Liver (tissue), 8 donors: ENCODE measurements at regions not wholly inside any gene's neighbourhood (a gene's known extent, or its start where the extent isn't known, plus 50 kb on each side); places are given as distances from the start of the nearest gene placed in this dataset.

ENCODE experiments used
- DNase-seq: peaks from one replicate; pipeline ENCODE4 v3.0.0-alpha.2; 2017; ENCODE audit warnings: low spot score
- H3K27ac ChIP-seq, 2 donors: one replicate each; pipeline ENCODE4 v1.7.0; 2013; ENCODE audit warnings: inconsistent platforms in 2 of 2, low read length in 2 of 2, control low read depth in 1 of 2, low read depth in 1 of 2, mild to moderate bottlenecking in 1 of 2
- H3K27me3 ChIP-seq, 4 donors: one replicate each; pipeline versions ENCODE4 v1.6.1 to v1.7.0; 2013; ENCODE audit warnings: low read length in 3 of 4, inconsistent platforms in 1 of 4, mild to moderate bottlenecking in 1 of 4, moderate library complexity in 1 of 4; ENCODE audit not compliant: control insufficient read depth in 4 of 4, insufficient read depth in 4 of 4
- H3K36me3 ChIP-seq, 4 donors: one replicate each; pipeline versions ENCODE4 v1.6.1 to v1.7.0; 2013; ENCODE audit warnings: low read length in 3 of 4, mild to moderate bottlenecking in 3 of 4, low read depth in 1 of 4, moderate library complexity in 1 of 4; ENCODE audit not compliant: control insufficient read depth in 4 of 4, insufficient read depth in 3 of 4
- H3K4me1 ChIP-seq, 4 donors: one replicate each; pipeline versions ENCODE4 v1.6.1 to v1.7.0; 2013; ENCODE audit warnings: low read length in 3 of 4, mild to moderate bottlenecking in 3 of 4, moderate library complexity in 1 of 4; ENCODE audit not compliant: control insufficient read depth in 4 of 4, insufficient read depth in 4 of 4
- H3K4me3 ChIP-seq, 3 donors: one replicate each; pipeline versions ENCODE4 v1.6.1 to v1.7.0; 2013; ENCODE audit warnings: low read length in 3 of 3, control low read depth in 1 of 3, low read depth in 1 of 3, mild to moderate bottlenecking in 1 of 3
- H3K9ac ChIP-seq, 2 donors: one replicate each; pipeline ENCODE4 v1.7.0; 2013; ENCODE audit warnings: low read length in 2 of 2, mild to moderate bottlenecking in 2 of 2, moderate library complexity in 2 of 2, control low read depth in 1 of 2, low read depth in 1 of 2
- H3K9me3 ChIP-seq, 4 donors: one replicate each; pipeline versions ENCODE4 v1.6.1 to v1.7.0; 2013; ENCODE audit warnings: low read length in 3 of 4; ENCODE audit not compliant: control insufficient read depth in 4 of 4
- EGR1 ChIP-seq, 2 donors: IDR thresholded peaks; 2 replicates each; pipeline ENCODE4 v1.6.1; 2016 to 2018; ENCODE audit warnings: antibody characterized with exemption in 2 of 2, low read depth in 2 of 2
- FOXA1 ChIP-seq: IDR thresholded peaks from 2 replicates; pipeline ENCODE4 v1.6.1; 2016; ENCODE audit warnings: antibody characterized with exemption
- FOXA2 ChIP-seq: IDR thresholded peaks from 2 replicates; pipeline ENCODE4 v1.6.1; 2016; ENCODE audit warnings: antibody characterized with exemption
- GABPA ChIP-seq, 2 donors: IDR thresholded peaks in 1 of 2; conservative IDR thresholded peaks in 1 of 2; 2 replicates each; pipeline ENCODE4 v1.6.1; 2016; ENCODE audit warnings: antibody characterized with exemption in 2 of 2, mild to moderate bottlenecking in 1 of 2, moderate library complexity in 1 of 2
- HNF4A ChIP-seq, 2 donors: conservative IDR thresholded peaks; 2 replicates each; pipeline ENCODE4 v1.6.1; 2016; ENCODE audit warnings: antibody characterized with exemption in 2 of 2, mild to moderate bottlenecking in 2 of 2
- HNF4G ChIP-seq: IDR thresholded peaks from 2 replicates; pipeline ENCODE4 v1.6.1; 2016; ENCODE audit warnings: antibody characterized with exemption
- JUND ChIP-seq, 2 donors: IDR thresholded peaks; 2 replicates each; pipeline ENCODE4 v1.6.1; 2016; ENCODE audit warnings: antibody characterized with exemption in 2 of 2
- NR2F2 ChIP-seq: IDR thresholded peaks from 2 replicates; pipeline ENCODE4 v1.6.1; 2016; ENCODE audit warnings: antibody characterized with exemption
- RAD21 ChIP-seq, 2 donors: IDR thresholded peaks; 2 replicates each; pipeline ENCODE4 v1.6.1; 2016; ENCODE audit warnings: antibody characterized with exemption in 2 of 2, mild to moderate bottlenecking in 2 of 2
- REST ChIP-seq: IDR thresholded peaks from 2 replicates; pipeline ENCODE4 v1.6.1; 2016; ENCODE audit warnings: antibody characterized with exemption, mild to moderate bottlenecking
- RXRA ChIP-seq, 2 donors: IDR thresholded peaks; 2 replicates each; pipeline ENCODE4 v1.6.1; 2017 to 2018; ENCODE audit warnings: antibody characterized with exemption in 2 of 2, mild to moderate bottlenecking in 1 of 2
- SP1 ChIP-seq: IDR thresholded peaks from 2 replicates; pipeline ENCODE4 v1.6.1; 2018; ENCODE audit warnings: antibody characterized with exemption, mild to moderate bottlenecking
- TAF1 ChIP-seq: conservative IDR thresholded peaks from 2 replicates; pipeline ENCODE4 v1.6.1; 2016; ENCODE audit warnings: antibody characterized with exemption, mild to moderate bottlenecking
- YY1 ChIP-seq: IDR thresholded peaks from 2 replicates; pipeline ENCODE4 v1.6.1; 2016; ENCODE audit warnings: antibody characterized with exemption, mild to moderate bottlenecking
- ZBTB33 ChIP-seq: IDR thresholded peaks from 2 replicates; pipeline ENCODE4 v1.6.1; 2016; ENCODE audit warnings: antibody characterized with exemption
- WGBS: extraction: QIAGEN DNeasy Blood & Tissue Kit; methylation state at CpG from one replicate; pipeline ENCODE4 v1.1.7; 2013; 5-methylcytosine and 5-hydroxymethylcytosine counted together
- TF ChIP-seq, protein P1 (sequence below): fragments of 150-350 bp; IDR thresholded peaks from 2 replicates; pipeline ENCODE4 v1.5.1; 2017; ENCODE audit warnings: improper control_type of control experiment, low read depth, low read length; ENCODE audit not compliant: missing input control
- TF ChIP-seq, protein P2 (sequence below): IDR thresholded peaks from 2 replicates; pipeline ENCODE4 v1.6.1; 2016; ENCODE audit warnings: antibody characterized with exemption
- TF ChIP-seq, protein P3 (sequence below): IDR thresholded peaks from 2 replicates; pipeline ENCODE4 v1.6.1; 2016; ENCODE audit warnings: antibody characterized with exemption
- donor health status: healthy.
- donor health status: healthy.
- donor health status: healthy.
- donor health status: healthy.
- donor health status: healthy.

- Histone ChIP-seq H3K4me3 (no peak overlapping the region), H3K4me1 (no peaks in the 10 kb centered on the region), H3K9me3 (no peaks in the 10 kb centered on the region), H3K27me3 (no peaks in the 10 kb centered on the region), H3K27ac (no peak overlapping the region), H3K36me3 (no peaks in the 10 kb centered on the region), H3K9ac (no peak overlapping the region)
- no peak for DNase-seq
- WGBS, result 90% methylated on average over 4 of the region's 4 CpGs
- TF ChIP-seq REST (no peak), RAD21 (IDR thresholded peaks at IDR 0.05) (no peak), EGR1 (IDR thresholded peaks at IDR 0.05; ENCODE audit: low read depth in 2 of 2) (no peak), RXRA (IDR thresholded peaks at IDR 0.05) (no peak), TAF1 (no peak), HNF4A (conservative IDR thresholded peaks at IDR 0.05) (no peak), HNF4G (no peak), YY1 (no peak), SP1 (no peak), GABPA (IDR thresholded peaks at IDR 0.05 in 1 of 2, conservative IDR thresholded peaks at IDR 0.05 in 1 of 2) (no peak), FOXA1 (no peak)
Measured at GRCh38 chr14:53265025-53265424, 111.9 kb upstream of the DDHD1 start.

DNA sequence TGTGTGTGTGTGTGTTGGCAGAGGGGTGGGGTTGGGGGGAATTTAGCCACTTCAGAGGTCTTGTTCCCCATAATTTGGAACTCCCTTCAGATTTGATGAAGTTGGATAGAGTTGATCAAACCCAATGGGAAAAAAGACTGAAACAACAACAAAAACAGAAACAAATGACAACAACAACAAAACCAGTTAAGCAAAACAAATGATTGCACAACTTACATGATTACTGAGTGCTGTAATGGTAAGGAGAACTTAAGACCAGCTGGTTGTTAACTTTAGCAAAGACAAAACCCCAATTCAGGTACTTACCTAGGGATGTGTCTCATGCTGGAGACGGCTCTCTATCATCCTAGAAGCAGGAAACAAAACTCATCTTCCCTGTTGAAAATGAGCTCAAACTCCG, 107.8 kb upstream of the DDHD1 start:
- WGBS, result 82% methylated on average over 2 of the region's 2 CpGs
- Histone ChIP-seq H3K4me3 (no peak overlapping the region), H3K4me1 (no peaks in the 10 kb centered on the region), H3K9ac (no peak overlapping the region), H3K27me3 (no peaks in the 10 kb centered on the region), H3K27ac (no peak overlapping the region), H3K36me3 (no peaks in the 10 kb centered on the region), H3K9me3 (no peaks in the 10 kb centered on the region)
- TF ChIP-seq NR2F2, result no peak
- no peak for TF ChIP-seq SP1
- no peak for TF ChIP-seq RXRA (IDR thresholded peaks at IDR 0.05)
- TF ChIP-seq HNF4A (conservative IDR thresholded peaks at IDR 0.05), result no peak
- no peak for TF ChIP-seq FOXA1
- no peak for TF ChIP-seq GABPA (IDR thresholded peaks at IDR 0.05 in 1 of 2, conservative IDR thresholded peaks at IDR 0.05 in 1 of 2)
- no peak for TF ChIP-seq HNF4G
- TF ChIP-seq, protein P1, sequence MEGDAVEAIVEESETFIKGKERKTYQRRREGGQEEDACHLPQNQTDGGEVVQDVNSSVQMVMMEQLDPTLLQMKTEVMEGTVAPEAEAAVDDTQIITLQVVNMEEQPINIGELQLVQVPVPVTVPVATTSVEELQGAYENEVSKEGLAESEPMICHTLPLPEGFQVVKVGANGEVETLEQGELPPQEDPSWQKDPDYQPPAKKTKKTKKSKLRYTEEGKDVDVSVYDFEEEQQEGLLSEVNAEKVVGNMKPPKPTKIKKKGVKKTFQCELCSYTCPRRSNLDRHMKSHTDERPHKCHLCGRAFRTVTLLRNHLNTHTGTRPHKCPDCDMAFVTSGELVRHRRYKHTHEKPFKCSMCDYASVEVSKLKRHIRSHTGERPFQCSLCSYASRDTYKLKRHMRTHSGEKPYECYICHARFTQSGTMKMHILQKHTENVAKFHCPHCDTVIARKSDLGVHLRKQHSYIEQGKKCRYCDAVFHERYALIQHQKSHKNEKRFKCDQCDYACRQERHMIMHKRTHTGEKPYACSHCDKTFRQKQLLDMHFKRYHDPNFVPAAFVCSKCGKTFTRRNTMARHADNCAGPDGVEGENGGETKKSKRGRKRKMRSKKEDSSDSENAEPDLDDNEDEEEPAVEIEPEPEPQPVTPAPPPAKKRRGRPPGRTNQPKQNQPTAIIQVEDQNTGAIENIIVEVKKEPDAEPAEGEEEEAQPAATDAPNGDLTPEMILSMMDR, result no peak
- TF ChIP-seq, protein P2, sequence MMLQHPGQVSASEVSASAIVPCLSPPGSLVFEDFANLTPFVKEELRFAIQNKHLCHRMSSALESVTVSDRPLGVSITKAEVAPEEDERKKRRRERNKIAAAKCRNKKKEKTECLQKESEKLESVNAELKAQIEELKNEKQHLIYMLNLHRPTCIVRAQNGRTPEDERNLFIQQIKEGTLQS, result no peak
- no peak for TF ChIP-seq TAF1
- no peak for TF ChIP-seq REST
- TF ChIP-seq, protein P3, sequence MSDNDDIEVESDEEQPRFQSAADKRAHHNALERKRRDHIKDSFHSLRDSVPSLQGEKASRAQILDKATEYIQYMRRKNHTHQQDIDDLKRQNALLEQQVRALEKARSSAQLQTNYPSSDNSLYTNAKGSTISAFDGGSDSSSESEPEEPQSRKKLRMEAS, result no peak
- no peak for TF ChIP-seq RAD21 (IDR thresholded peaks at IDR 0.05)
- no peak for TF ChIP-seq EGR1 (IDR thresholded peaks at IDR 0.05; ENCODE audit: low read depth in 2 of 2)
- no peak for TF ChIP-seq FOXA2
- no peak for TF ChIP-seq ZBTB33
- no peak for TF ChIP-seq YY1
- no peak for TF ChIP-seq JUND (IDR thresholded peaks at IDR 0.05)
- DNase-seq, result no peak
